ENCODE measurements at regions not wholly inside any gene's neighbourhood (a gene's known extent, or its start where the extent isn't known, plus 50 kb on each side); places are given as distances from the start of the nearest gene placed in this dataset.
"Not testable (repeated sequence)": the region's sequence is repeated elsewhere in the genome, so short reads cannot be mapped to it uniquely, and the experiment has no call there.

DNA sequence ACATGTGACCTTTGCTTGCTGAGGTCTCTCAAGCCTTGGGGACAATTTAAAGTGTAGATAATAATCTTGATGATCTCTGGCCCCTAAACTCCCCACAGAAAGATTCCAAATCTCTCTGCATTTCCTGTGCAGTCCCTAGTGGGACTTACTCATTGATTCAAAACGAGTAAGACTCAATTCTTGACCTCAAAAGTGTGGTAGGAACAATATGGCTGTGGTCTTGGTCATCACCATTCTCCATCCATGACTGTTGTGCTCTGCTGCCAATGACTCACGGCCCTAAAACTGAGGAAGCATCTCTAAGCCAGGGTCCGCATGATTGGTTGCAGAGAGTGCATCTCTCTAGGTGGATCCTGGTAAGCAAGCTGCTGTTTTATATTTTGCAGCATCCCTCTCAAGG is 268.0 kb downstream of the PTGER3 start:
- no peak for TF ChIP-seq CTCF (IDR thresholded peaks at IDR 0.05)
- no peak for DNase-seq (ENCODE audit: low spot score in 2 of 2)
- H3K9me3 ChIP-seq: no peaks in the 10 kb centered on the region
- no peaks in the 10 kb centered on the region for H3K36me3 ChIP-seq
- intact Hi-C loops (cut with DNase I): no loop called here
- no peak overlapping the region for H3K4me3 ChIP-seq
- no peaks in the 10 kb centered on the region for H3K4me1 ChIP-seq
- no peaks in the 10 kb centered on the region for H3K27me3 ChIP-seq
- no peak overlapping the region for H3K27ac ChIP-seq

DNA sequence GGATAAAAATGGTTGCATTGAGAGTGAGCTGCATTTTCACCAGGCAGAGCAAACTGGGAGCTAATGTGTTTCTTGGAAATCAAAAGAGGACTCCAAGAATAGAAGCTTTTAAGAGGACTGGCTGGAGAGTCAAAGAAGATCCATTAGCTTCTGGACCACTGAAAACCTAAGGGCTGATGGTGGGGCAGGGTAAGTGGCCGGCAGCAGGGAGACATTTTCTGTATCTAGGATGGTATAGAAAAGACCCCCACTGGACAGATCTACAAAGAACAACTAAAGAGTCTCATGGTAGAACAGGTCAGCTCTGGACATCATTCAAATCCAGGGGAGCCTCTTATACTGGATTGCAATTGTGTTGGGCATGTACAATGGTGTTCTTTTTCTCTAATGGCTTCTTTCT is 262.3 kb downstream of the PTGER3 start:
- Histone ChIP-seq H3K4me1 (no peaks in the 10 kb centered on the region), H3K27me3 (no peaks in the 10 kb centered on the region), H3K4me3 (no peak overlapping the region), H3K9me3 (no peaks in the 10 kb centered on the region), H3K36me3 (no peaks in the 10 kb centered on the region), H3K27ac (no peak overlapping the region)
- intact Hi-C loops (cut with DNase I): no loop called here
- no peak for DNase-seq (ENCODE audit: low spot score in 2 of 2)
- TF ChIP-seq CTCF (IDR thresholded peaks at IDR 0.05): no peak

- Histone ChIP-seq H3K36me3 (no peaks in the 10 kb centered on the region), H3K27ac (no peak overlapping the region), H3K27me3 (no peaks in the 10 kb centered on the region), H3K9me3 (no peaks in the 10 kb centered on the region), H3K4me1 (no peaks in the 10 kb centered on the region), H3K4me3 (no peak overlapping the region)
- no peak for DNase-seq (ENCODE audit: low spot score in 2 of 2)
- TF ChIP-seq CTCF (IDR thresholded peaks at IDR 0.05): no peak
- intact Hi-C loops (cut with DNase I): no loop called here
These were observed 257.2 kb downstream of the PTGER3 start for GRCh38 chr1:70790232-70790923.

- DNase-seq (ENCODE audit: low spot score in 2 of 2); H3K36me3 ChIP-seq; H3K4me3 ChIP-seq; H3K4me1 ChIP-seq; H3K27me3 ChIP-seq; intact Hi-C loops (cut with DNase I); H3K9me3 ChIP-seq; H3K27ac ChIP-seq: not testable (repeated sequence)
These were observed 252.6 kb downstream of the PTGER3 start for GRCh38 chr1:70795064-70795463.

GRCh38 chr1:70796298-70796697 is 251.3 kb downstream of the PTGER3 start:
- H3K4me1 ChIP-seq; H3K4me3 ChIP-seq; H3K27ac ChIP-seq; DNase-seq (ENCODE audit: low spot score in 2 of 2); H3K27me3 ChIP-seq; H3K9me3 ChIP-seq; intact Hi-C loops (cut with DNase I); H3K36me3 ChIP-seq: not testable (repeated sequence)

DNA sequence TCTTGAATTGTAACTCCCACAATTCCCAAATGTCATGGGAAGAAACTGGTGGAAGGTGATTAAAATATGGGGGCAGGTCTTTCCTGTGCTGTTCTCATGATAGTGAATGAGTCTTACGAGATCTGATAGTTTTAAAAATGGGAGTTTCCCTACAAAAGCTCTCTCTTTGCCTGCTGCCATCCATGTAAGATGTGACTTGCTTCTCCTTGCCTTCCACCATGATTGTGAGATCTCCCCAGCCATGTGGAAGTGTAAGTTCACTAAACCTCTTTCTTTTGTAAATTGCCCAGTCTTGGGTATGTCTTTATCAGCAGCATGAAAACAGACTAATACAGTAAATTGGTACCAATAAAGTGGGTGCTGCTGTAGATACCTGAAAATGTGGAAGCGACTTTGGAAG is 245.0 kb downstream of the PTGER3 start:
- H3K9me3 ChIP-seq; H3K36me3 ChIP-seq; H3K27me3 ChIP-seq; DNase-seq (ENCODE audit: low spot score in 2 of 2); H3K4me3 ChIP-seq; intact Hi-C loops (cut with DNase I); H3K4me1 ChIP-seq; H3K27ac ChIP-seq: not testable (repeated sequence)

- Histone ChIP-seq H3K9me3 (no peaks in the 10 kb centered on the region), H3K27me3 (no peaks in the 10 kb centered on the region), H3K4me3 (no peak overlapping the region), H3K27ac (no peak overlapping the region), H3K4me1 (no peaks in the 10 kb centered on the region), H3K36me3 (no peaks in the 10 kb centered on the region)
- DNase-seq (ENCODE audit: low spot score in 2 of 2): no peak
- no peak for TF ChIP-seq CTCF (IDR thresholded peaks at IDR 0.05)
- intact Hi-C loops (cut with DNase I): no loop called here
These were observed 242.0 kb downstream of the PTGER3 start for GRCh38 chr1:70805641-70806040.
